ENCODE measurements at regions not wholly inside any gene's neighbourhood (a gene's known extent, or its start where the extent isn't known, plus 50 kb on each side); places are given as distances from the start of the nearest gene placed in this dataset.
"Not testable (repeated sequence)": the region's sequence is repeated elsewhere in the genome, so short reads cannot be mapped to it uniquely, and the experiment has no call there.

- no peak for DNase-seq
Observed at GRCh38 chr3:135412475-135412874, 553.1 kb upstream of the PPP2R3A start.

- no peak for DNase-seq
Observed at GRCh38 chr3:135416182-135416581, 549.3 kb upstream of the PPP2R3A start.

GRCh38 chr3:135419155-135419554 is 546.4 kb upstream of the PPP2R3A start:
- DNase-seq: no peak

- DNase-seq: no peak
Observed at GRCh38 chr3:135426508-135426907, 539.0 kb upstream of the PPP2R3A start.

- DNase-seq: no peak
Observed at GRCh38 chr3:135432402-135432801, 533.1 kb upstream of the PPP2R3A start.

- not testable (repeated sequence) for DNase-seq
Observed at GRCh38 chr3:135438889-135439597, 526.5 kb upstream of the PPP2R3A start.

GRCh38 chr3:135439632-135440031 is 525.9 kb upstream of the PPP2R3A start:
- not testable (repeated sequence) for DNase-seq

GRCh38 chr3:135440233-135440632 is 525.3 kb upstream of the PPP2R3A start:
- no peak for DNase-seq

- no peak for DNase-seq
Observed at GRCh38 chr3:135440746-135441145, 524.8 kb upstream of the PPP2R3A start.

- no peak for DNase-seq
Observed at GRCh38 chr3:135444058-135444457, 521.5 kb upstream of the PPP2R3A start.

GRCh38 chr3:135447483-135447882 is 518.0 kb upstream of the PPP2R3A start:
- no peak for DNase-seq

GRCh38 chr3:135448520-135448919 is 517.0 kb upstream of the PPP2R3A start:
- no peak for DNase-seq

GRCh38 chr3:135449046-135449445 is 516.5 kb upstream of the PPP2R3A start:
- no peak for DNase-seq

- DNase-seq: no peak
Observed at GRCh38 chr3:135451037-135451785, 514.3 kb upstream of the PPP2R3A start.

- no peak for DNase-seq
Observed at GRCh38 chr3:135452881-135453280, 512.6 kb upstream of the PPP2R3A start.

GRCh38 chr3:135453326-135453725 is 512.2 kb upstream of the PPP2R3A start:
- DNase-seq: no peak

- no peak for DNase-seq
Observed at GRCh38 chr3:135454890-135455289, 510.6 kb upstream of the PPP2R3A start.

GRCh38 chr3:135456108-135456790 is 509.3 kb upstream of the PPP2R3A start:
- DNase-seq: no peak

GRCh38 chr3:135458541-135459322 is 506.8 kb upstream of the PPP2R3A start:
- DNase-seq: no peak

GRCh38 chr3:135460273-135460672 is 505.3 kb upstream of the PPP2R3A start:
- no peak for DNase-seq

GRCh38 chr3:135471911-135472310 is 493.6 kb upstream of the PPP2R3A start:
- no peak for DNase-seq

- no peak for DNase-seq
Observed at GRCh38 chr3:135473449-135473848, 492.1 kb upstream of the PPP2R3A start.

GRCh38 chr3:135487261-135487660 is 478.3 kb upstream of the PPP2R3A start:
- no peak for DNase-seq
